Chondrocyte (in vitro differentiated cells): ENCODE measurements at regions not wholly inside any gene's neighbourhood (a gene's known extent, or its start where the extent isn't known, plus 50 kb on each side); places are given as distances from the start of the nearest gene placed in this dataset.

Experiments
- DNase-seq: peaks from one replicate; pipeline ENCODE4 v3.0.0; 2021; ENCODE audit warnings: mixed read lengths, low spot score
- H3K27ac Mint-ChIP-seq: one replicate; pipeline ENCODE4 v1.8.0; 2021; ENCODE audit warnings: mild to moderate bottlenecking, moderate library complexity, mixed read lengths; ENCODE audit not compliant: unreplicated experiment
- H3K27me3 Mint-ChIP-seq: 2 replicates; pipeline ENCODE4 v1.8.0; 2021; ENCODE audit warnings: low read depth, mixed read lengths
- H3K36me3 Mint-ChIP-seq: 2 replicates; pipeline ENCODE4 v1.8.0; 2021; ENCODE audit warnings: low read depth, mixed read lengths
- H3K4me1 Mint-ChIP-seq: 2 replicates; pipeline ENCODE4 v1.8.0; 2021; ENCODE audit warnings: low read depth, mild to moderate bottlenecking, mixed read lengths
- H3K4me3 Mint-ChIP-seq: one replicate; pipeline ENCODE4 v1.8.0; 2021; ENCODE audit warnings: mild to moderate bottlenecking, moderate library complexity, mixed read lengths; ENCODE audit not compliant: unreplicated experiment
- H3K9me3 Mint-ChIP-seq: 2 replicates; pipeline ENCODE4 v1.8.0; 2021; ENCODE audit warnings: low read depth, mixed read lengths
- TF ChIP-seq, protein P1 (sequence below): fragments of 200-600 bp; sonication (generic); IDR thresholded peaks from 2 replicates; pipeline ENCODE4 v1.5.0; 2021; ENCODE audit warnings: antibody characterized with exemption, mild to moderate bottlenecking, moderate library complexity

- Mint-ChIP-seq H3K27me3 (peaks cover 32% of the 10 kb centered on the region), H3K27ac (no peak overlapping the region), H3K36me3 (no peaks in the 10 kb centered on the region), H3K9me3 (peaks cover 5% of the 10 kb centered on the region), H3K4me3 (no peak overlapping the region), H3K4me1 (no peaks in the 10 kb centered on the region)
- TF ChIP-seq, protein P1, sequence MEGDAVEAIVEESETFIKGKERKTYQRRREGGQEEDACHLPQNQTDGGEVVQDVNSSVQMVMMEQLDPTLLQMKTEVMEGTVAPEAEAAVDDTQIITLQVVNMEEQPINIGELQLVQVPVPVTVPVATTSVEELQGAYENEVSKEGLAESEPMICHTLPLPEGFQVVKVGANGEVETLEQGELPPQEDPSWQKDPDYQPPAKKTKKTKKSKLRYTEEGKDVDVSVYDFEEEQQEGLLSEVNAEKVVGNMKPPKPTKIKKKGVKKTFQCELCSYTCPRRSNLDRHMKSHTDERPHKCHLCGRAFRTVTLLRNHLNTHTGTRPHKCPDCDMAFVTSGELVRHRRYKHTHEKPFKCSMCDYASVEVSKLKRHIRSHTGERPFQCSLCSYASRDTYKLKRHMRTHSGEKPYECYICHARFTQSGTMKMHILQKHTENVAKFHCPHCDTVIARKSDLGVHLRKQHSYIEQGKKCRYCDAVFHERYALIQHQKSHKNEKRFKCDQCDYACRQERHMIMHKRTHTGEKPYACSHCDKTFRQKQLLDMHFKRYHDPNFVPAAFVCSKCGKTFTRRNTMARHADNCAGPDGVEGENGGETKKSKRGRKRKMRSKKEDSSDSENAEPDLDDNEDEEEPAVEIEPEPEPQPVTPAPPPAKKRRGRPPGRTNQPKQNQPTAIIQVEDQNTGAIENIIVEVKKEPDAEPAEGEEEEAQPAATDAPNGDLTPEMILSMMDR = peak; percentile 85
- DNase-seq = no peak
Observed at GRCh38 chr3:66938338-66938963, 59.7 kb upstream of the KBTBD8 start.

GRCh38 chr3:66948041-66948440, 50.1 kb upstream of the KBTBD8 start:
- DNase-seq = no peak
- Mint-ChIP-seq H3K36me3 (no peaks in the 10 kb centered on the region), H3K9me3 (no peaks in the 10 kb centered on the region), H3K27me3 (peaks cover 22% of the 10 kb centered on the region), H3K27ac (no peak overlapping the region), H3K4me3 (no peak overlapping the region), H3K4me1 (no peaks in the 10 kb centered on the region)
- TF ChIP-seq, protein P1 = no peak
